Caco-2 (cell line): ENCODE measurements at regions not wholly inside any gene's neighbourhood (a gene's known extent, or its start where the extent isn't known, plus 50 kb on each side); places are given as distances from the start of the nearest gene placed in this dataset.

Experiments
- BruUV-seq: library from RNA; stranded (reverse); fragments of 400-500 nt; replicated peaks from 2 replicates; lab custom pipeline; 2021; lab: Mats Ljungman, UMichigan
- CTCF ChIA-PET: fragments of 300-600 bp; sonication (Branson Sonifier 250); formaldehyde crosslinking; loops from one replicate; lab custom pipeline; 2022; ENCODE audit warnings: antibody characterized with exemption; lab: Charles Lee
- POLR2A ChIA-PET: fragments of 300-600 bp; sonication (Branson Sonifier 250); formaldehyde crosslinking; loops from one replicate; lab custom pipeline; 2022; ENCODE audit warnings: antibody characterized with exemption; lab: Charles Lee
- DNase-seq, 2 experiments: peaks; one replicate each; pipeline versions ENCODE4 v3.0.0 to v3.0.0-alpha.2; 2020 to 2022
- H3K27me3 ChIP-seq: replicated peaks from 2 replicates; pipeline ENCODE4 v1.6.0; 2011; ENCODE audit warnings: low read length; ENCODE audit not compliant: control insufficient read depth, insufficient read depth
- H3K36me3 ChIP-seq: 2 replicates; pipeline ENCODE4 v1.5.1; 2011; ENCODE audit warnings: low read length; ENCODE audit not compliant: control insufficient read depth, insufficient read depth
- H3K4me1 ChIP-seq: fragments of 250-450 bp; sonication (Bioruptor Pico); 2 replicates; pipeline ENCODE4 v1.5.1; 2020; ENCODE audit warnings: mild to moderate bottlenecking
- H3K4me3 ChIP-seq: 2 replicates; pipeline ENCODE4 v1.5.1; 2011; ENCODE audit warnings: low read depth, mild to moderate bottlenecking, control low read depth, low read length
- H3K9me3 ChIP-seq: fragments of 250-450 bp; sonication (Bioruptor Pico); 2 replicates; pipeline ENCODE4 v1.5.1; 2020; ENCODE audit warnings: mild to moderate bottlenecking, moderate library complexity
- H3K27ac Mint-ChIP-seq: one replicate; pipeline ENCODE4 v1.8.0; 2022; ENCODE audit warnings: mixed read lengths; ENCODE audit not compliant: unreplicated experiment
- H3K27me3 Mint-ChIP-seq: one replicate; pipeline ENCODE4 v1.8.0; 2022; ENCODE audit warnings: mixed read lengths; ENCODE audit not compliant: insufficient read depth, unreplicated experiment
- H3K36me3 Mint-ChIP-seq: one replicate; pipeline ENCODE4 v1.8.0; 2022; ENCODE audit warnings: mild to moderate bottlenecking, mixed read lengths; ENCODE audit not compliant: insufficient read depth, unreplicated experiment
- H3K4me1 Mint-ChIP-seq: one replicate; pipeline ENCODE4 v1.8.0; 2022; ENCODE audit warnings: low read depth, mixed read lengths; ENCODE audit not compliant: unreplicated experiment
- H3K4me3 Mint-ChIP-seq: one replicate; pipeline ENCODE4 v1.8.0; 2022; ENCODE audit warnings: mild to moderate bottlenecking, moderate library complexity, mixed read lengths; ENCODE audit not compliant: unreplicated experiment
- H3K9me3 Mint-ChIP-seq: one replicate; pipeline ENCODE4 v1.8.0; 2022; ENCODE audit warnings: mixed read lengths; ENCODE audit not compliant: unreplicated experiment
- intact Hi-C: fragments of 100-400 bp; cut with micrococcal nuclease; formaldehyde crosslinking; loops from one replicate; pipeline ENCODE4 v1.10.0; 2022; ENCODE audit not compliant: unreplicated experiment
- TF ChIP-seq, protein P1 (sequence below), 2 experiments: fragments of 200-600 bp in 1 of 2; IDR thresholded peaks; 1 replicate in 1 of 2; 2 replicates in 1 of 2; pipeline versions ENCODE4 v1.5.1 to v1.8.0; 2011 to 2022; ENCODE audit warnings: antibody characterized with exemption in 1 of 2, control low read depth in 1 of 2, inconsistent platforms in 1 of 2, low read depth in 1 of 2, low read length in 1 of 2, mild to moderate bottlenecking in 1 of 2, moderate library complexity in 1 of 2; ENCODE audit not compliant: insufficient read depth in 1 of 2, severe bottlenecking in 1 of 2, unreplicated experiment in 1 of 2

DNA sequence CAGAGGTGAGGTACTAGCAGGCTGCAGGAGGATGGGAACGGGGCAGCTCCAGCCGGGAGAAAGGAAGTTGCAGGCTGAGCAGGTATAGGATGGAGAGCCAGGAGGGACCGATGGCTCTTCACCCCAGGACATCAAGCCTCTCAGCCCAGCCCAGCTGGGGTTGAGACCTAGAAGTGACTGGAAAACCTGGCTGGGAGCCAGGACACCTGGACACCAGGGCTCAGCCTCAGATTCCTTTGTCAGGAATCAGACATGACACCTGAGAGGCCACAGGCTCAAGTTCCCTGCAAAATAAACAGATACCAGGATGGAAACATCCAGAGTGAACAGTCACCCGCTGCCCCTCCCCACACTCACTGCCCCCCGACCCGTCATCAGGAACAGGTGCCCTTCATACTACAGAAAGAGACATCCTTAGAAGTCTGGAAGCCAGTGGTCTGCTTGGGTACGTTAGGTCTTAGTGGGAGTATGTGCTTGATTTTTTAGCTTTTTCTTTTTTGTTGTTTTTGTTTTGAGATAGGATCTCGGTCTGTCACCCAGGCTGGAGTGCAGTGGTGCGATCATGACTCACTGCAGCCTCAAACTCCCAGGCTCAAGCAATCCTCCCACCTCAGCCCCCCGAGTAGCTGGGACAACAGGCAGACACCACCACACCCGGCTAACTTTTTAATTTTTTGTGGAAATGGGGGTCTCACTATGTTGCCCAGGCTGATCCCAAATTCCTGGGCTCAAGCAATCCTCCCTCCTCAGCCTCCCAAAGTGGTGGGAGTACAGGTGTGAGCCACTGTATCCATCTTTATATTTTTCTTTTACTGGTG is 74.5 kb upstream of the CALM2 start:
- TF ChIP-seq, protein P1, sequence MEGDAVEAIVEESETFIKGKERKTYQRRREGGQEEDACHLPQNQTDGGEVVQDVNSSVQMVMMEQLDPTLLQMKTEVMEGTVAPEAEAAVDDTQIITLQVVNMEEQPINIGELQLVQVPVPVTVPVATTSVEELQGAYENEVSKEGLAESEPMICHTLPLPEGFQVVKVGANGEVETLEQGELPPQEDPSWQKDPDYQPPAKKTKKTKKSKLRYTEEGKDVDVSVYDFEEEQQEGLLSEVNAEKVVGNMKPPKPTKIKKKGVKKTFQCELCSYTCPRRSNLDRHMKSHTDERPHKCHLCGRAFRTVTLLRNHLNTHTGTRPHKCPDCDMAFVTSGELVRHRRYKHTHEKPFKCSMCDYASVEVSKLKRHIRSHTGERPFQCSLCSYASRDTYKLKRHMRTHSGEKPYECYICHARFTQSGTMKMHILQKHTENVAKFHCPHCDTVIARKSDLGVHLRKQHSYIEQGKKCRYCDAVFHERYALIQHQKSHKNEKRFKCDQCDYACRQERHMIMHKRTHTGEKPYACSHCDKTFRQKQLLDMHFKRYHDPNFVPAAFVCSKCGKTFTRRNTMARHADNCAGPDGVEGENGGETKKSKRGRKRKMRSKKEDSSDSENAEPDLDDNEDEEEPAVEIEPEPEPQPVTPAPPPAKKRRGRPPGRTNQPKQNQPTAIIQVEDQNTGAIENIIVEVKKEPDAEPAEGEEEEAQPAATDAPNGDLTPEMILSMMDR (IDR thresholded peaks at IDR 0.05; ENCODE audit: insufficient read depth in 1 of 2, low read depth in 1 of 2, low read length in 1 of 2, severe bottlenecking in 1 of 2, unreplicated experiment in 1 of 2), result no peak
- POLR2A ChIA-PET, result no interaction called here
- Histone ChIP-seq H3K27me3 (no peaks in the 10 kb centered on the region), H3K4me1 (peaks cover 10% of the 10 kb centered on the region; the same call in 1 of the 2 replicates), H3K4me3 (no peak overlapping the region), H3K9me3 (no peaks in the 10 kb centered on the region), H3K36me3 (no peaks in the 10 kb centered on the region)
- no peak for DNase-seq
- BruUV-seq, result no TSS peak
- H3K9me3 Mint-ChIP-seq, result no peaks in the 10 kb centered on the region
- H3K36me3 Mint-ChIP-seq, result no peaks in the 10 kb centered on the region
- peaks cover 2% of the 10 kb centered on the region for H3K4me1 Mint-ChIP-seq
- H3K27ac Mint-ChIP-seq, result no peak overlapping the region
- no peaks in the 10 kb centered on the region for H3K27me3 Mint-ChIP-seq
- CTCF ChIA-PET, result no interaction called here
- no peak overlapping the region for H3K4me3 Mint-ChIP-seq
- intact Hi-C loops, result no loop called here

DNA sequence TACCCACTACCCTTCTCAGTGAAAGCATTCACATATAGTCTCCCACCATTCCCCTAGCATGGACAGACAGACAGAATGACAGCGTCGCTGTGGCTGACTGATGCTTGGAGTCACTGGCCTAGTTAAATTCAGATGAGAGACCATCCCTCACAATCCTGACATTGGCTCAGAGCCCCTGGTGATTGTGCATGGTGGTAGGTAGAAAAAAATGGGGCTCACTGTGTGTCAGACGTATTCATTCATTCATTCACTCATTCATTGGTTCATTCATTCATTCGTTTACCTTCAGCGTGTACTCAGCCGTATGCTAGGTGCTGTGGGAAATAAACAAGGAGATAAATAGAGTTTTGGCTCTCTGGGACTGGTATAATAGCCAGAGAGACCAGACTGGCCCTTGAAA is 73.6 kb upstream of the CALM2 start:
- no peaks in the 10 kb centered on the region for H3K27me3 ChIP-seq
- intact Hi-C loops, result no loop called here
- no peak overlapping the region for H3K4me3 ChIP-seq
- no peaks in the 10 kb centered on the region for H3K9me3 Mint-ChIP-seq
- ChIA-PET POLR2A (no interaction called here), CTCF (no interaction called here)
- no peaks in the 10 kb centered on the region for H3K36me3 Mint-ChIP-seq
- no peaks in the 10 kb centered on the region for H3K27me3 Mint-ChIP-seq
- no peak overlapping the region for H3K27ac Mint-ChIP-seq
- H3K4me1 ChIP-seq, result peaks cover 10% of the 10 kb centered on the region; the same call in 1 of the 2 replicates
- no peaks in the 10 kb centered on the region for H3K9me3 ChIP-seq
- H3K4me1 Mint-ChIP-seq, result peaks cover 7% of the 10 kb centered on the region
- no peaks in the 10 kb centered on the region for H3K36me3 ChIP-seq
- BruUV-seq, result no TSS peak
- no peak for DNase-seq
- H3K4me3 Mint-ChIP-seq, result no peak overlapping the region
- TF ChIP-seq, protein P1 (IDR thresholded peaks at IDR 0.05; ENCODE audit: insufficient read depth in 1 of 2, low read depth in 1 of 2, low read length in 1 of 2, severe bottlenecking in 1 of 2, unreplicated experiment in 1 of 2), result no peak

DNA sequence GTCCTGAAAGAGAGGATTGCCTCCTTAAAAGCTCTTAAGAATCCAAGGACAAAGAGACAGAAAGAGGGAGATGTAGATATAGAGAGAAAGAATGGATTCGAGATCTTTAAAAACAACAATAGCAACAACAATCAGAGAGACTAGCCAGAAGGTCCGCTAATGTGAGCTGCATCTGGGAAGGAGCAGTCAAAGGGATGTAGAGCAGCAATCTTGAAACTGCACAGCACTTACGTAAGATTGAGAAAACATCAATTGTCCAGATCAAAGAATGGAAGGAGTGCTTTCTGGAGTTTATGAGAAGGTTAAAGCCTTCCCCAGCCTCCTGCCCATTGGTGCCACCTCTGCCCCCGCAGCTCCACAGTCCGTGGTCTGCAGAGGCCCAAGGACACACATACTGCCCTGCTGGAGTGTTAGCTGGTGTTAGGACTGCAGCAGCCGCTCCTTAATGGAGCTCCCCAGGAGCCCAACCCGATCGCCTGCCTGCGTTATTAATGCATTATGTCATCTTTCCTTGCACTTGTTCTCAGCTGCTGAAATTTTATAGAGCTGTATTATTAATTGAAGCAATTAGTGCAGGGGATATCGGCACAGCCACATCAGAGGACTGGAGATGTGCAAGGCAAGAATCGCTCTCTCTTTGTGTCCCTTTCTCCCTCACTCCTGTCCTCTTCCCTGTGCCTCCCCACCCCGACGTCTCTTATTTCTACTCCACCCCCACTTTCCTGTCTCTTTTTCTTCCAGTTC is 73.0 kb upstream of the CALM2 start:
- BruUV-seq, result no TSS peak
- Mint-ChIP-seq H3K27ac (no peak overlapping the region), H3K9me3 (no peaks in the 10 kb centered on the region), H3K4me1 (peaks cover 7% of the 10 kb centered on the region), H3K36me3 (no peaks in the 10 kb centered on the region), H3K4me3 (no peak overlapping the region), H3K27me3 (no peaks in the 10 kb centered on the region)
- DNase-seq, result no peak
- intact Hi-C loops, result no loop called here
- ChIA-PET CTCF (no interaction called here), POLR2A (no interaction called here)
- TF ChIP-seq, protein P1 (IDR thresholded peaks at IDR 0.05; ENCODE audit: insufficient read depth in 1 of 2, low read depth in 1 of 2, low read length in 1 of 2, severe bottlenecking in 1 of 2, unreplicated experiment in 1 of 2), result no peak
- no peaks in the 10 kb centered on the region for H3K36me3 ChIP-seq
- no peaks in the 10 kb centered on the region for H3K27me3 ChIP-seq
- no peak overlapping the region for H3K4me3 ChIP-seq
- H3K9me3 ChIP-seq, result no peaks in the 10 kb centered on the region
- H3K4me1 ChIP-seq, result peaks cover 10% of the 10 kb centered on the region; the same call in 1 of the 2 replicates
